SK-N-MC (cell line): ENCODE measurements at regions not wholly inside any gene's neighbourhood (a gene's known extent, or its start where the extent isn't known, plus 50 kb on each side); places are given as distances from the start of the nearest gene placed in this dataset.

ENCODE experiments used
- EZH2 ChIP-seq: fragments of 200-600 bp; sonication (generic); IDR thresholded peaks from one replicate; pipeline ENCODE4 v1.6.1; 2017; ENCODE audit warnings: antibody characterized with exemption
- POLR2AphosphoS5 ChIP-seq: IDR thresholded peaks from 2 replicates; pipeline ENCODE4 v1.6.1; 2012; ENCODE audit warnings: mild to moderate bottlenecking, low read depth, low read length, borderline replicate concordance

DNA sequence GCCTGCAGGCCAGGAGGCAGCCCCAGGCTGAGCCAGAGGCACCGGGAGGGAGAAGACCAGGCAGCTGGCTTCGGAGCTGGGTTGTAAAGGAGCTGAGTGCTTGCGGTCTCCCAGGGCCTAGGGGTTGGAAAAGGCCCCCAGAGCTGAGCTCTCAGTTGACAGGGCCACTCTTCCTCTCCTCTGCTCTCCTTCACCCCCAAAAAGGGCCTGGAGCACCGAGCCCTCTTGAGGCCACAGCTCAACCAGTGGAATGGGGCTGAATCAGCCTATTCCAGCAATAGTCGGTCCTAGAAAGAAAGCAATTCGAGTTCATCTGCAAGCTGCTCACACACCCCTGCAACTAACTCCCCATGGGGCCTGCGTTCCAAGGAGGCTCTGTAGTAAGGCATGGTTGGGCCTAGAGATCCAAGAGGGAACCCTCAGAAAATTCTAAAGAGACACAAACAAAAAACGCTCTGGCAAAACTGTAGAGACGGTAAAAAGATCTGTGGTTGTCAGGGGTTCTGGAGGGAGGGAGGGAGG, 205.0 kb downstream of the BUD13 start:
- TF ChIP-seq EZH2 (no peak), POLR2AphosphoS5 (no peak)
